ENCODE measurements at regions not wholly inside any gene's neighbourhood (a gene's known extent, or its start where the extent isn't known, plus 50 kb on each side); places are given as distances from the start of the nearest gene placed in this dataset.

GRCh38 chr5:165781738-165782137 is 2276.3 kb downstream of the MAT2B start:
- DNase-seq (ENCODE audit: low read depth) (no peak), FAIRE-seq (no peak)
- Histone ChIP-seq H3K27me3 (ENCODE audit: control insufficient read depth, insufficient read depth, low read length) (no peaks in the 10 kb centered on the region), H3K36me3 (ENCODE audit: control insufficient read depth, insufficient read depth, low read length) (no peaks in the 10 kb centered on the region), H3K4me3 (ENCODE audit: low read depth, low read length) (no peak overlapping the region)
- no peak for TF ChIP-seq CTCF (IDR thresholded peaks at IDR 0.05; ENCODE audit: insufficient read depth, low read length, severe bottlenecking)

GRCh38 chr5:165783024-165783423 is 2277.6 kb downstream of the MAT2B start:
- FAIRE-seq: no peak
- Histone ChIP-seq H3K27me3 (ENCODE audit: control insufficient read depth, insufficient read depth, low read length) (no peaks in the 10 kb centered on the region), H3K4me3 (ENCODE audit: low read depth, low read length) (no peak overlapping the region), H3K36me3 (ENCODE audit: control insufficient read depth, insufficient read depth, low read length) (no peaks in the 10 kb centered on the region)
- no peak for TF ChIP-seq CTCF (IDR thresholded peaks at IDR 0.05; ENCODE audit: insufficient read depth, low read length, severe bottlenecking)
- DNase-seq (ENCODE audit: low read depth): no peak

GRCh38 chr5:165786073-165786472 is 2280.7 kb downstream of the MAT2B start:
- H3K36me3 ChIP-seq (ENCODE audit: control insufficient read depth, insufficient read depth, low read length): no peaks in the 10 kb centered on the region
- DNase-seq (ENCODE audit: low read depth) (no peak), FAIRE-seq (no peak)
- H3K27me3 ChIP-seq (ENCODE audit: control insufficient read depth, insufficient read depth, low read length): no peaks in the 10 kb centered on the region
- TF ChIP-seq CTCF (IDR thresholded peaks at IDR 0.05; ENCODE audit: insufficient read depth, low read length, severe bottlenecking): no peak
- no peak overlapping the region for H3K4me3 ChIP-seq (ENCODE audit: low read depth, low read length)

GRCh38 chr5:165795073-165795472 is 2289.7 kb downstream of the MAT2B start:
- Histone ChIP-seq H3K27me3 (ENCODE audit: control insufficient read depth, insufficient read depth, low read length) (no peaks in the 10 kb centered on the region), H3K4me3 (ENCODE audit: low read depth, low read length) (no peak overlapping the region), H3K36me3 (ENCODE audit: control insufficient read depth, insufficient read depth, low read length) (no peaks in the 10 kb centered on the region)
- TF ChIP-seq CTCF (IDR thresholded peaks at IDR 0.05; ENCODE audit: insufficient read depth, low read length, severe bottlenecking): no peak
- no peak for FAIRE-seq
- DNase-seq (ENCODE audit: low read depth): no peak

GRCh38 chr5:165805756-165806155 is 2300.3 kb downstream of the MAT2B start:
- DNase-seq (ENCODE audit: low read depth): no peak
- Histone ChIP-seq H3K27me3 (ENCODE audit: control insufficient read depth, insufficient read depth, low read length) (no peaks in the 10 kb centered on the region), H3K4me3 (ENCODE audit: low read depth, low read length) (no peak overlapping the region), H3K36me3 (ENCODE audit: control insufficient read depth, insufficient read depth, low read length) (no peaks in the 10 kb centered on the region)
- no peak for TF ChIP-seq CTCF (IDR thresholded peaks at IDR 0.05; ENCODE audit: insufficient read depth, low read length, severe bottlenecking)
- no peak for FAIRE-seq

- Histone ChIP-seq H3K4me3 (ENCODE audit: low read depth, low read length) (no peak overlapping the region), H3K27me3 (ENCODE audit: control insufficient read depth, insufficient read depth, low read length) (no peaks in the 10 kb centered on the region), H3K36me3 (ENCODE audit: control insufficient read depth, insufficient read depth, low read length) (no peaks in the 10 kb centered on the region)
- DNase-seq (ENCODE audit: low read depth) (no peak), FAIRE-seq (no peak)
- no peak for TF ChIP-seq CTCF (IDR thresholded peaks at IDR 0.05; ENCODE audit: insufficient read depth, low read length, severe bottlenecking)
Measured at GRCh38 chr5:165808335-165808734, 2302.9 kb downstream of the MAT2B start.

Measured in bronchial epithelial cell (primary cell).